OCI-M2 (cell line): ENCODE measurements at regions not wholly inside any gene's neighbourhood (a gene's known extent, or its start where the extent isn't known, plus 50 kb on each side); places are given as distances from the start of the nearest gene placed in this dataset.
"Not testable (repeated sequence)": the region's sequence is repeated elsewhere in the genome, so short reads cannot be mapped to it uniquely, and the experiment has no call there.

ENCODE experiments used
- DNase-seq: peaks from one replicate; lab custom pipeline; 2025; ENCODE audit not compliant: unreplicated experiment; lab: John Stamatoyannopoulos, UW

DNA sequence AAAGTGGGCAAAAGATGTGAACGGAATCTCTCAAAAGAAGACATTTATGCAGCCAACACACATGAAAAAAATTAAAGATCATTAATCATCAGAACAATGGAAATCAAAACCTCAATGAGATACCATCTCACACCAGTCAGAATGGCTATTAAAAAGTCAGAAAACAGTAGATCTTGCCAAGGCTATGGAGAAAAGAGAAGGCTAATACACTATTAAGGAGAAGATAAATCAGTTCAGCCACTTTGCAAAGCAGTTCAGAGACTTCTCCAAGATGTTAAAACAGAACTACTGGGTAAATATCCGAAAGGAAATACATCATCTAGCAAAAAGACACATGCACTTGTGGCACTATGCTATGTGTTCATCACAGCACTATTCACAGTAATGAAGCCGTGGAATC, 388.2 kb upstream of the LUZP2 start:
- DNase-seq: no peak

DNA sequence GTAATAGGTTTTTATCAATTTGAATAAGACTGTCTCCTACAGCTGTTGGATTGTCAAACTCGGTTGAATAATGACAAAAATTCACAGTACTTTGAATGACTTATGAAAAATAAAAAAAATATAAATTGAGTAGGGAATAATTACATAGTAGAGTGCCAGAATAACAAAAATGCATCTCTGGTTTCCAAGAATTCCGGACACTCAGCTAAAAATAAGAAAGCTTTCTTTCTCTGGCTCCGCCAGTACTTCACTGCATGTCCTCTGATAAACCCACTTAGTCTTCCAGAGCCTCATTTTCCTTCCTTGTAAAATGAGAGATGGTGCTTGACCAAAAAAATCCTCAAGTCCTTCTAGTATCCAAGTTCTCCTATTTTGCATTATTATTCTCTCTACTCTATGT, 374.6 kb upstream of the LUZP2 start:
- no peak for DNase-seq

DNA sequence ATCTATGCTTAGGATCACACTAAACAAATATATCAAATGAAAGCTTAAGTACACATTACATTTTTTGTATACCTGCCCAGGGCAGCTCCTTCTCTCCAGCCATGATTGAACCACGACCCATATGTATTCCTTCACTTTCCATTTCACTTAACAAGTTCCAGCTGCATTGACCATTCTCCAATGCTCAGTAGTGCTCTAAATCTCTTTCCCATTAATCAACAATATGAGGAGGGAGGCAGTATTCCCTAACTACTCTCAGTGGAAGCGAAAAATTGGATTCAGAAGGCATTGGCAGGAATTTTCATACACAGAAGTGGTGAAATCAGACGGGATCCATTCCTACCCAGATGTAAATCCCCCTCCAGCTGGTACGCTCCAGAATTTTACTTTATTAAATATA, 372.0 kb upstream of the LUZP2 start:
- no peak for DNase-seq

DNA sequence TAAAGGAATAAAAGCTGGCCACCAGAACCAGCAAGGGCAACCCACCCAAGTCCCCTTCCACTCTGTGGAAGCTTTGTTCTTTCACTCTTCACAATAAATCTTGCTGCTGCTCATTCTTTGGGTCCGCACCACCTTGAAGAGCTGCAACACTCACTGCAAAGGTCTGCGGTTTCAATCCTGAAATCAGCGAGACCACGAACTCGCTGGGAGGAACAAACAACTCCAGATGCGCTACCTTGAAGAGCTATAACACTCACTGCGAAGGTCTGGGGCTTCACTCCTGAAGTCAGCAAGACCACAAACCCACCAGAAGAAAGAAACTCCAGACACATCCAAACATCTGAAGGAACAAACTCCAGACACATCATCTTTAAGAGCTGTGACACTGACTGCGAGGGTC, 365.2 kb upstream of the LUZP2 start:
- DNase-seq: no peak

DNA sequence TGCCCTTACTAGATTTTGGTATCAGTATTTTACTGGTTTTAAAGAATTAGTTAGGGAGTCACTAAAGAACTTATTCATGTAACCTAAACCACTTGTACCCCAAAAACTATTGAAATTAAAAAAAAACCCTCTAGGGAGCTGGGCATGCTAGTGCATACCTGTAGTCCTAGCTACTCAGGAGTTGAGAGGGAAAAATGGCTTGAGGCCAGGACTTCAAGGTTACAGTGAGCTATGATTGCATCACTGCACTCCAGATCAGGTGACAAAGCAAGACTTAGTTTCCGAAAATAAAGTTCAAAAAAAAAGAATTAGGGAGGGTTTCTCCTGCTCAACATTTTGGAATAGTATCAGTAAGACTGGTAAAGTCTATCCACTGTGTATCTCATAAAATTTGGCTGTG, 364.4 kb upstream of the LUZP2 start:
- DNase-seq: no peak

DNA sequence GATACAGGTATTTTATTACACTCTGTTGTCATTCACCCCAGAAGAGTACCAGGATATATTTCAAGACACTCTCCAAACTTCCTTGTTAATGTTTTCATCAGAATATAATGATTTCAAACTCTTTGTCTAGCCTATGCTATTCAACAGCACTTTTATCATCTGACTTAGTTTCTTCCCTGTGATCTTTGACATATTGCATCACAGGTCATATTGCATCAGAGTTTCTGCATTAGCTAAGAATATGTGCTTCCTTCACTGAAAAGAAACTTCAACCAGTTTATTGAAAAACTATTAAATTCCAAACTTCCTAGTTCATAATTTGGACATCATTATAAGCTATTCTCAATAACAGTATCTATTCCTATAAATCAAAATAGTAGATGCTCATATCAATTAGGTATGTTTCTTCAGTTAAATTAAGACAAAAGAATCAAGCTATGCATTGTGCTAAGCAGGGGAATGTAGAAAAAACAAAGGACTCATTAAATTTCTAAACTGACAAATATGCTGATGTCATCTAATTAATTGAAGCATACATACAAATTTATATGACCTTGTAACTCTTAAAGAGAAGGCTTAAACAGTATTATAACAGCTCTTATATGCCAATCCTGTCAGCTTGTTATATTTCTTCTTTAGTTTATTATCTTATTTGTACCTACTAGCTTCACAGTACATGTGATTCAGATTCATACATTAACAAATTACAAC, 361.8 kb upstream of the LUZP2 start:
- no peak for DNase-seq

DNA sequence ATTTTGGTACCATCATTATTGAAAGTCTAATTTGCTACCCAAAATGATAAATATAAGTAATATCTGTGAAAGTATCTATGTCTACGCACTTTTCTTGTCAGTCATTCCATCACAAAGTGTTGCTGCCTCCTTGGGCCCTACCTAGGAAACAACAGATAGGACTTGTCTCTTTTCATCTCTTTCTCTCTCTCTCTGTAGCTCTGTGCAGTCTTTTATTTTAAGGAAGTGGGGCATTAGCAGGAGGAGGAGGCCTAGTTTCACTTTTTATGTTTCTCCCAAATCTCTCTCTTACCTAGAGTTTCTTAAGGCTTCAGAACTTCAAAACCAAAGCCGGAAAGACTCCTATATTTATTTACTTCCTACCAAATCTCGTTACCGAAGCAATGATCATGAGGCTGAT, 354.8 kb upstream of the LUZP2 start:
- DNase-seq: no peak

DNA sequence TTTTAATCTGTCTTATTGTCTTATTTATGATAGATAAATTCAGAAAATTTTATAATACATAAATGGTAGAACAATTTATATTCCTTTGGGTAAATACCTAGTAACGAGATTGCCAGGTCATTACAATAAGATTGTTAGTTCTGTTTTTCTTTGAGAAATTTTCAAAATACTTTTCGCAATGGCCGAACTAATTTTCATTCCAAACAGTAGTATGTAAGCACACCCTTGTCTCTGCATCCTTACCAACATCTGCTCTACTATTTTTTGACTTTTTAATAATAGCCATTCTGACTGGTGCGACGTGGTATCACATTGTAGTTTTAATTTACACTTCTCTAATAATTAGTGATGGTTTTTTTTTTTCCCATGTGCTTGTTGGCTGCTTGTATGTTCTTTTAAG, 351.4 kb upstream of the LUZP2 start:
- DNase-seq: no peak

DNA sequence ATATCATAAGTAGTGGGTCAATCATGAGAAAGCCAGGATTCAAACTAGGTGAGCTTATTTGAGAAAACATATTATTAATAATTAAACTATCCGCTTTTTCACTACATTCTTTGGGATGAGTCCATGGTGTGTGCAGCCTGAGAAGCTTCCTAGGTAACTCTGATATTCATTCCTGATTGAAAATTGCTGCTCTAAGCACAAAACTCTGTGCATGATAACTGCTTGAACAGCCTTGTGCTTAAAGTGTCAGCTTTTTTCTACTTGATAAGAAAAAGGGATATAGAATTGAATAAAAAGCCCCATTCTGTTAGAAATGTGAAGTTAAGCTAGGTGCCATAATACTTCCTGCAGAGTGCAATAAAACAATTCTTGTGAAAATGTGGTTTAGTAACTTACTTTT, 343.5 kb upstream of the LUZP2 start:
- no peak for DNase-seq

DNA sequence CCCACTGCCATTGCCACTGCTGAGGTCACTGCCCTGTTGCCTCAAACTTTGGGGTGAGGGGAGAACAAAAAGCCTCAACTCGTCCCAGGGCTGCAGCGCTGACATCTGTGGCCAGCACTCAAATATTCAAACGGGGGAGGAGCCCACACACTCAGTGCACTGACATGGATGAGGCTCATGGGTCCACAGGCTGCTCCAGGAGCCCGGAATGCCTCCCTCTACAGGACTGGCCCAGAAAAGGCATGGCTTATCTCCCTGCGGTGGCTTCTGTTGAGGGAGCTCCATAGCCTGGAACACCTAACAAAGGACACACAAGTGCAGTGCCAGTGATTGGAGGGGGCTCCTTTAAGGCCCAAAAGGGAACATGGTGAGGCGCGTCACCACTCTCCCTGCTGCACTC, 341.1 kb upstream of the LUZP2 start:
- no peak for DNase-seq

DNA sequence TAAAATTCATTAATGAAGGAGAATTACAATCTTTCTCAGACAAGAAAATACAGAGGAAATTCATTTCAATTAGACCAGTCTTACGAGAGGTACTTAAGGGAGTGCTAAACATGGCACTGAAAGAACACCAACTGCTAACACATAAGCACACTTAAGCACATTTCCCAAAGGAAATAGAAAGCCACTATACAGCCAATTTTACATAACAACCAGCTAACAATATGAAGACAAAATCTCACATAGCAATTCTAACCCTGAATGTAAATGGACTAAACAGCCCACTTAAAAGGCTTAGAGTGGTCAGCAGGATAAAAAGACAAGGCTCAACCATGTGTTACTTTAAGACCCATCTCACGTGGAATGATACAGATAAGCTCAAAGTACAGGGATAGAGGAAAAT, 339.5 kb upstream of the LUZP2 start:
- DNase-seq: no peak

DNA sequence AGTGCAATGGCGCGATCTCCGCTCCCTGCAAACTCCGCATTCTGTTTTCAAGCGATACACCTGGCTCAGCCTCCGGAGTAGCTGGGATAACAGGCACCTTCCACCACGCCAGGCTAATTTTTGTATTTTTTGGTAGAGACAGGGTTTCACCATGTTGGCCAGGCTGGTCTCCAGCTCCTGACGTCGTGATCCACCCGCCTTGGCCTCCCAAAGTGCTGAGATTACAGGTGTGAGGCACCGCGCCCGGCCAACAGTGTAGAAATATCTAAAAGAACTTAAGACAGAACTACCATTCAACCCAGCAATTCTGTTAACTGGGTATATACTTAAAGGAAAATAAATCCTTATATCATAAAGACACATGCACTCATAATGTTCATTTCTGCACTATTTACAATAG, 335.3 kb upstream of the LUZP2 start:
- DNase-seq: no peak

DNA sequence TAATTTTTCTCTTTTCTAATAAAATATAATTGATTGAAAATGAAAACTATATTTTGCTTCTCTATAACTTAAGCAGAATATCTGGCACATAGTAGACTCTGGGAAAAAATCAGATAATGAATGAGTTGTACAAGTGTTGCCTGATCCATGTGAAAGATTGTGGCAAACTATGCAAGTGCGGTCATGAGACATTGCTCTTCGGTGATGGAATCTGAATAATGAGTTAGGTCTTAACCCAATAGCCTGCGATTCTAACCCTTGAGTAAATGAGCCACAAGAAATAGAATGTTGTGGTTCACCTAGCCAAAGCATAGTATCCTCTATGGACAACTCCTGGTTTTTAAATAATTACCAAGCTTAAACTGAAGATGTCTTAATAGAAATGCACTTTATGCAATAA, 333.7 kb upstream of the LUZP2 start:
- no peak for DNase-seq

DNA sequence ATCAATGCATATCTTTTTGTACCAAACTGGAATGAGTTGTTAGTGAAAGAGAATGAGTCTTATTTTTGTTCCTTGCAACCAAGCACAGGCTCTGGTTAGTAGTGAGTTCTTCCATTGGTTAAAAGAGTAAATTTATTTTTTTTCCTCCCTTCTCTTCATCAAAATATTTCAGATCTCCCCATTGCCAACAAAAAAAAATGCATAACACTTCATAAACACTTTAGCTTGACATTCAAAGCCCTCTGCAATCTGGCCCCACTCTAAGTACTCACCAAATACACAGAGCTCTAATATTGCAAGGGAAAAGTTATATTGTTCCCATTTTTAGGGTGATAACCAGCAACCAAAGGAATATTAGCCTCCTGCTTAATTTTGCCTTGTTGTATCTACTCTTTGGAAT, 333.0 kb upstream of the LUZP2 start:
- no peak for DNase-seq

DNA sequence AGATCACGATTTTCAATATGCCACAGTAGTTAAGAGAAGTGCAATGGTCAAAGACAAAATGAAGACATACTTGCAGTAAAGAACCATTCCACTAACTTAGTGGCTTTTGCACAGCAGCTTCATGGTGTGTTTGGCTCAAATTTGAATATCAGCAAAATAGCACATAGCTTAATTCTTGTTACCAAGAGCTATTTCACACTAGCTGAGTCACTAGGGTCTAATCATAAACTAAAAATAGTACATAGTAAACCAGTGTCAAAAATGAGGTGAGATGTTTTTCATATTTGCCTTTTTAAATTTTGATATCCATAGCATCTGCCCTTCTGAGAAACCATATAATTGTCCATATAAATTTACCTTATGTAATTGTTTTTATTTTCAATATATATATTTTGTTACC, 325.0 kb upstream of the LUZP2 start:
- no peak for DNase-seq

DNA sequence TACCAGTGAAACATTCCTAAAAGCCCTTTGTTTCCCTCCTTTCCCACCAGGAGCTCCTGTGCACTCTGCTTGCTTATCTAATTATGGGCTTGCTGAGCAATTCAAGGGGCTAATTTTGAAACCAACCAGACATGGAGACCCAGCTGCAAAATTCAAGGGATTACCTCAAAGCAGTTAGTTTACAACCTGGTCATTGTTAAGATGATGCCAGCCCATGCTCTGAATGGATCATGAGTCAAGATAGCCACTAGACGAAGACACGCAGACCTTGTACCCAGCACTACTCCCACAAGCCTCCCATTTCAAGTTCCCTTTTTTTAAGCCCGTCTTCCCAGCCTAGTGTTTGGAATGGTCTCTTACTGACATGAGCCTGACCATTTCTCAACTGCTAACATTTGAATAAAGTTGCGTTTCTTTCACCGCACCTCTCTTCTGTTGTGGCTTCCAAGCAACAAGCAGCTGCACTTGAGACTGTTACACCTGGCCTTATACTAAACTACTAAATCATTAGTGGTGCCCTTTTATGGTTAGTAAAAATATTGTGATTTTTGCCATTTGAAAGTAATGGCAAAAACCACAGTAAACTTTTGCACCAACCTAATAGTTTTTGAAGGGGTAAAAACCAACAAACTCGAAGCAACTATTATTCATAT, 315.3 kb upstream of the LUZP2 start:
- no peak for DNase-seq

DNA sequence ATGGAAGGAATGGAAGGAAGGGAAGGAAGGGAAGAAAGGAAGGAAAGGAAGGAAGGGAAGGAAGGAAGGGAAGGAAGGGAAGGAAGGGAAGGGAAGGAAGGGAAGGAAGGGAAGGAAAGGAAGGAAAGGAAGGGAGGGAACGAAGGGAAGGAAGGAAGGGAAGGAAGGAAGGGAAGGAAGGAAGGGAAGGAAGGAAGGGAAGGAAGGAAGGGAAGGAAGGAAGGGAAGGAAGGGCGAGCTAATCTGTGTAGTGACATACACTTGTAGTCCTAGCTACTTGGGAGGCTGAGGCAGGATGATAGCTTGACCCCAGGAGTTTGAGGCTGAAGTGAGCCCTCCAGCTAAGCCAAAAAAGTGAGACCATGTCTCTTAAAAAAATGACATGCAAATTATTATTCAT, 311.3 kb upstream of the LUZP2 start:
- DNase-seq: not testable (repeated sequence)

DNA sequence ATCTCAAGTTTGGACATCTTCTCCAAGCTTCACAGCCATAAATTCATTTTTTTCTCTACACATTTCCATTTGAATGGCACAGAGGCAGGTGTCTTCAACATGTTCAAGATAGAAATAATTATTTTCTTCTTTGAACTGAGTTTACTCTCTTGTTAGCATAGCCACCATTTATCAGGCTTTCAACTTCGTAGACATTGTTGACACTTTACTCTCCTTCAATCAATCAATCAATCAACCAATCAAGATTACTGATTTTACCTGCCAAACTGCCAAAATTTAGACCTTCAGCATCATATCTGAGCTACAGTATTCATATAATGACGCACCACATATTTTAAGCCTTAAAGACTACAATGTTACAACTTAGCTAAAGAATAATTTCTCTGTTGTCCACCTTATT, 300.1 kb upstream of the LUZP2 start:
- DNase-seq: no peak

DNA sequence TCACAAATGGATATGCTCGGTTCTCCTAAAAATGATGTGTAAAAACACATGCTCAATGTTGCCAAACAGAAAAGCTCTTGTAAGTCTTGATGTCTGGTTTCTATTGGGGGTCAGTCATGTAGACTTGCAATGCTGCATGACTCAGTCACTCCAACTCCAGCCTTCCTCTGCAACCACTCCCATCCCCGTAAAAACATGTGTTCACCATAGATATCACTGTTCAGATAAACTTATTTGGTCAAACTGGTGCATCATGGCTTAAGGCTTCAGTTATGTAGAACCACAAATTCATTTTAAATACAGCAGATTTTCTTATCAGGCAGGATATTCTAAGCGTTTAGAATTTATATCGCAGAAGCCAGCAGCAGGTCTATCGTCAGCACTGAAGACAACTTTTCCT, 298.4 kb upstream of the LUZP2 start:
- DNase-seq: no peak

DNA sequence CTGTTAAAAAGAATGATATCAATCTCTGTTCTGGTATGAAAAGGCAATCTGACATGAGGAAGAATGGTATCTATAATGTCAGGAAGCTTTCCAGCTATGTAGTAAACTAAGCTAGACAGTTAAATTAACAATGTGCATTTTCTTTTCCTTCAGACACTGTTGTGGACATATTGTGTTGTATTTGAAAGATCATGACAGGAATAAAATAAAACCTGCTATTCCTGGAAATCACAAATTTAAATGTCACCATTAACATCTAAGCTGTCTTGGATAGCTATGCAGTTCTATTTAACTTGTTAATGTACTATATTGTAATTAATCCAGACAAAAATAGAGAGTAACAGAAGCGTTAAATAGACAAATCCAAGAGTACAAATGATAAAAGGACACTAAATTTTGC, 297.4 kb upstream of the LUZP2 start:
- no peak for DNase-seq

DNA sequence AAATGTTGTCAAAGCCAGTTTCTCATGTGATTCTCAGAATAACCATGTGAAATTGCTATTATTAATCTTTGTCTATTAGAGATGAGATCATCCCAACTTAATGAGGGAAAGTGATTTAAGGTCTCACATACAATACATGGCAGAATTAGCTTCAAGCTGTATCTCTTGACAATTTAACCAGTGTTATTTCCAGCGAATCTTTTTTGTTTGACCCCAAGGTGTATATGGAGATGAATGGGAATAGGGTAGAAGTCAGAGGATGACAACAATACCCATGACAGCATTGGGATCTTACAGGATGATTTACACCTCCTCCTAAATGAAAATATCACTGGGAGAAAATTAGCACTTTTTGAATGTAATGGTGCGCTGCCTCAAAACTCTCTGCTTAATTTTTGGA, 290.8 kb upstream of the LUZP2 start:
- DNase-seq: no peak

DNA sequence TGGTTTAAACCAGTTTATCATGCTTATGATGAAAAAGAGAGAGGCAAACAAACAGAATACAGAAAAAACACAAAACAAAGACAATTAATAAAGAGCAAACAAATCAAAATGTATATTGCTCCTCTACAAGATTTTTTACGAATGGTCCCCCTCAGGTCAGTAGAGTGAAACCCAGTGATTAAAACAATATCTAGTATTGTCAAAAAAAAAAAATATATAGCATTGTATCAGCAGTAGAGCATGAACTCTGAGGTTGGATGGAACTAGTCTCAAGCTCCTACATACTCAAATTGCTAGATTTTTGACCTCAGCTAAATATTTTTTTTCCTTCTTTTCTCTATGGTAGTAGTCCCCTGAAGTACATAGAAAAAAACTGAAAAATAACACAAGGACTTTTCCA, 290.3 kb upstream of the LUZP2 start:
- no peak for DNase-seq

DNA sequence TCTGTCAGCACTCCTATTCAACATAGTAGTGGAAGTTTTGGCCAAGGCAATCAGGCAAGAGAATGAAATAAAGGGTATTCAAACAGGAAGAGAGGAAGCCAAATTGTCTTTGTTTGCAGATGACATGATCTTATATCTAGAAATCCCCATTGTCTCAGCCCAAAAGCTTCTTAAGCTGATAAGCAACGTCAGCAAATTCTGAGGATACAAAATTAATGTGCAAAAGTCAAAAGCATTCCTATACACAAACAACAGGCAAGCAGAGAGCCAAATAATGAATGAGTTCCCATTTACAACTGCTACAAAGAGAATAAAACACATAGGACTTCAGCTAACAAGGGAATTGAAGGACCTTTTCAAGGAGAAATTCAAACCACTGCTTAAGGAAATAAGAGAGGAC, 280.4 kb upstream of the LUZP2 start:
- DNase-seq: no peak
